NCI-H1092 (cell line): ENCODE measurements at regions not wholly inside any gene's neighbourhood (a gene's known extent, or its start where the extent isn't known, plus 50 kb on each side); places are given as distances from the start of the nearest gene placed in this dataset.

Experiments
- DNase-seq: peaks from one replicate; lab custom pipeline; 2025; lab: John Stamatoyannopoulos, UW

- no peak for DNase-seq
These were observed 413.5 kb downstream of the TXNL1 start for GRCh38 chr18:56224669-56225561.

DNA sequence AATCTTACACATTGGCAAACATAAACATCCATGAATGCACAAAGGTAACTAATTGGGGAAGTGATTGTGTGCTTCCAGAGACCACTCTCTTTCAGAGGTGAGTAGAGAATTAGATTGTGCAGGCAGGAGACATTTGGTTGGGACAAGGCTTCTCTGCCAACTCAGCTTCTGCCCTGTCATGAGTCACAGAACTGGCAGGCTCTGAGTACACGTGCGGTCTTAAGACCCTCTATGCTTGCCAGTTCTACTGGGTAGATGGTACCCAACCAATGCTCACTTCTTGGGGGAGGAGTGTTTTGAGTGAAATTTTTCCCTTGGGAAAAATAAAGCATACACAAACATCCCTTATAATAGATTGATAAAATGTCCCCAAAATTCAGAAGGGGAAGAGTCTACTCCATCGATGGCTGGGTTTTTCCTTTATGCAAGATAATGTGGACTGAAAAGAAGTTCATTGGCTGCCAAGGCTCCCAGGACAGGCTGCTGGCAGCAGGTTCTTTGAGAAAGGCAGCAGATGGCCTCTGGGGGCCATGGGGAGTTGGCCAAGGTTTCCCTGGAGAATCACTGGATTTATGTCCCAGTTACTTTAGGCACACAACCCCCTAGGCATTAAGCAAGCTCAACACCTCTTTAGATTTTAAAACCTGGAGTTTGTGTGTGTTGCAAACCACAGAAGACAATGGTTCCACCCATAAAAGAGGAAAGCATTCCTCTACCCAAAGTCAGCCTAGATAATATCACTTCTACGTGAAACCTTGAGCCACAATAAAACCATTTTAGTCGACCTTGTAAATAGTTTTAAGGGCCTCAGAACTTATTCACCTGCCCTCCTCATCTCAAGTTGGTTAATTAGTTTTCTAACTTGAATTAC, 417.0 kb downstream of the TXNL1 start:
- no peak for DNase-seq

DNA sequence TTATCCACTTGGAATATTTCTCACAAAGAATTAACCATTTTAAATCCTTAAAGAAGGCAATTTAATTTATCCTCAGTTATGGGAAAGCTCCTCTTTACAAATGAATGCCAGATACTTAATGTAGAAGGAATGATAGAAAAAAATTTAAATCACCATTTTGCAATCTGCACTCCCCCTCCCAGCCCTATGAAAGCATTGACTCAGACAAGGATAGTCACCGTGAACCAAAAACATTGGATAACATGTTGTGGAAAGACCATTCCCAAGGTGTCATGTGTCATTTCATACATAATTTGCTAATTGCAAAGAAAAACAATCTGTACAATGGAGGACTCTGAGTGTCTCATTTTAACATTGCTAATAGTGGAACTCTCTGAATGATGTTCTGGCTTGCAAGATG, 421.0 kb downstream of the TXNL1 start:
- DNase-seq: no peak

GRCh38 chr18:56214706-56215105, 423.7 kb downstream of the TXNL1 start:
- DNase-seq: no peak

DNA sequence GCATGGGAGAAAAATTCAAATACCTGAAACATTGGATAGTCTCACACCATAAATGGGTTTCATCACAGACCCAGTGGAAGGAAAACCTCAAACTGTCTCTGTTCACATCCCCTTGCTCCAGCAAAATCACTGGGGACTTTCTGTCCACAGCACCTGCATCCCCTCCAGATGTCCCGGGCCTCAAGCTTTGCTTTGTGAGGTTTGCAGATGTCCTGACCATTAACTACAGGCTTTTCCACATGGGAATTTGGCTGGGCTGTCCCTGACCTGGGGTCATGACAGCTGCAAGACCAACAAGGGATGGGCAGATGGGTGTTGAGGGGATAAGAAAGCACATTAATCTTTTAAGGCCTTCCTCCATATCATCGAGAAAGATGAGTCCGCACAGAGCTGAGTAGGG, 427.9 kb downstream of the TXNL1 start:
- DNase-seq: no peak

GRCh38 chr18:56207989-56208388, 430.4 kb downstream of the TXNL1 start:
- DNase-seq: no peak

- no peak for DNase-seq
These were observed 434.3 kb downstream of the TXNL1 start for GRCh38 chr18:56204052-56204451.

GRCh38 chr18:56202678-56203077, 435.7 kb downstream of the TXNL1 start:
- no peak for DNase-seq

DNA sequence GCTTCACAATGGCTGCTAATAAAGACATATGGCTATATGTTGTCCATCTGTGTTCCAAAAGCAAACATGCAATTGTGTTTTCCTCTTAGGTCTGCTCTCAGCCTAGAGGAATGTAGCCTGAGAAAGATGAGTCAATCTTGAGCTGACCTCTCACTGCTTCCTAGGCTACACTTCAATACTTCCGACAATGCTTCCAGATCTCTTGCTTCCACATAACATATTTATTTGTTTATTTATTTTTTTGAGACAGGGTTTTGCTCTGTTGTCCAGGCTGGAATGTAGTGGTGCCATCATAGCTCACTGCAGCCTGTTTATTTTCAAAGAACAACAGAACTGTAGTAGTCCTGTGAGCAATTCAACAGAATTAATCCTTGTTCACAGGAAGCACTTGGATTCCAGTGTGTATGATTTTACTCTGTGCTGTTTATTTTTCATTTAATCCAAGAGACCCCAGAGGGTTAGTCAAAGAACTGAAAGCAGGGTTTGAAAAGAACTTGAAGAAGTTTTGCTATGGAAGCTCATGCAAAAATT, 437.9 kb downstream of the TXNL1 start:
- DNase-seq: no peak

DNA sequence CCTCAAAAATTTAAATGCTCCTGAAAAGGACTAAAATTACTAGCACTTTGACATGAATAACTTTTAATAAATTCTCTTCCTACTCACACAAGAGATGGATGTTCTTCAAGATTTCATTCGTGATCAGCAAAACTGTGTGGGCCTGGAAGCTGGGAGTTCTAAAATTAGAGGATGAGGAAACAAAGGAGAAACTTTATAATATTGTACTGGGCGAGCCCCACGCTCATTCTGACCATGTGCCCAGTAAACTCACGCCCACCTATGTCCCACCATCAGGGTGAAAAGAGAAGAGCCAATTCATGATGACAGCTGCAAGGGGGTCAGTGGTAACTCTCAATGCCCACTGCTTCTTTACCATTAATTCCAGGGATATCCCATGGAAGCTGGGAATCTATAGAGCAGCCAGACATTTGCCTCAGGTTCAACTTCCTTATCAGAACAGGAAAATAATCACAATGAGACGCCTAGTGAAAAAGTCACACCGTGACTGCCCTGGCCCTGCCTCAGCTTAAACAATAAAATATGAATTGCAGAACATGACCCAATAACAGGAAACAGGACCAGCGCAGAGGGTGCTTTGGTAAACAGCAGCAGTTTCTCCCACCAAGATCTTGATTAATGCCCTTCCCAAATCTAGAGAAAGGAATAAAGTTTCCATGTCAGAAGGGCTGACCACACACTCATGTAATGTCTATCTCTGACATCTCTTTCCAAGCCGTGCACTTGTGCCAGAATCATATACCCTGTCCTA, 438.6 kb downstream of the TXNL1 start:
- no peak for DNase-seq

GRCh38 chr18:56197241-56197859, 441.0 kb downstream of the TXNL1 start:
- no peak for DNase-seq

GRCh38 chr18:56196495-56197225, 441.7 kb downstream of the TXNL1 start:
- no peak for DNase-seq

DNA sequence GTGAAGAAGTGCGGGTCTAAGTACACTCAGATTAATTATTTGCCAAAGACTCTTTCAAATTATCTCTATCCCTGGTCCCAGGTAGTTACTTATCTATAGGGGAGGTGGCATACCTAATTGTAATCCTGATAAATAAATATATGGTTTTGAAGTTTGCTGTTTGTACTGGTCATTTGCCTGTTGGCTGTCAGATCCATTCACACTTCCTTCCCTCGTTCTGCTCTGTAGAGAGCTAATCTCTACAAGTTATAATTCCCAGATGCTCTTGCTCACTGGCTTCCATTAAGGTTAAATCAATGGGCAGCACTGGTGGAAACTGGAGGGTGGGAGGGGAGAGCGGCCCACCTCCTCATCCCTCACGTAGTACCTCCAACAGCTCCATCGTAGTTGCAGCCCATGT, 447.1 kb downstream of the TXNL1 start:
- DNase-seq: no peak

DNA sequence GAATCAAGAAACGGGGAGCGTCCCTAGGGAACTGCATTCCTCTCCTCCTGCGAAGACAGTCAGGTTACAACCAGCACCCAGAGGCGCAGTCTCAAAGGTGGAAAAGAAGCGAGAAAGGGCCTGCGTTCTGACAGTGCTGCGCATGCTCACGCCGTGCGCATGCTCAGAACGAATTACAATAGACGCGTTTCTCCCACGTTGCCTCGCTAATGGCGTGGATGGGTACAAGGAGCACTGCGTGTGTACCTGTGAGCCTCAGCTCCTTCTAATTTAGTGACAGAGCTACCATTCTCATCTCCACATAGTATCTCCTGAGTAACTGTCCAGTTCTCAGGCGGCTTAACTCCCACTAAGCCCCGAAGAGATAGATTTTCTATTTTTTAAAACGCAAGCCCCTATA, 448.8 kb downstream of the TXNL1 start:
- no peak for DNase-seq

DNA sequence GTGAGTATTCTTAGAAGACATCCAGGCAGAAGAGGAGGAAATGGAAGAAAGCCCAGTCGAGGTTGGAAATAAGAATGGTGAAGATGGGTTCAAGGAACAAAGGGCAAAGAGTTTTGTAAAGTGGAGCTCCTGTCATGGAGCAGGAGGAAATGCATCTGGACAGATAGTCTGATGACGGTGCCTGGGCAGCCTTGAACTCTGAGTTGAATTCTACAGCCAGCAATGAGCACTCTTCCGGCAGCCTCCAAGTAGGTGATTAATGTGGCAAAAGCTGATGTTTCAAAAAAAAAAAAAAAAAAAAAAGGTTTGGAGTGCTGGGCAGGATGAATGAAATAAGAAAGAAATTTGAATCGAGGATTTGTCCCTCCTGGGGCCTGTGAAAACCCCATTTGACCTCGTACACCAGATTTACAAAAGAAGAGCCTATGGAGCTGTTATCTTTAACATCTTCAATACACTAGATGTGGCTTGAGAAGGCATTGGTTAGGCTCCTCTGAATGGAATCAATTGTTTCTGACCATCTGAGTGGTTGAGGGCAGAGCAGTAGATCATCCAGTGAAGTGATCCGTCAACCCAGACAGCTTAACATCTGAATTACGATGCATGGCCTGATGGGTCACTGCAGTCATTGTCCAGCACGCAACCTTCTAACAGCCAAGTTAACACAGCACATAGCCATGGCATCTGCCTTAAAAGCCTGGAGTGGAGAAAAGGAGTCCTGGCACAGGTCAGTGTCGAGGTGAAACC, 449.7 kb downstream of the TXNL1 start:
- DNase-seq: no peak

DNA sequence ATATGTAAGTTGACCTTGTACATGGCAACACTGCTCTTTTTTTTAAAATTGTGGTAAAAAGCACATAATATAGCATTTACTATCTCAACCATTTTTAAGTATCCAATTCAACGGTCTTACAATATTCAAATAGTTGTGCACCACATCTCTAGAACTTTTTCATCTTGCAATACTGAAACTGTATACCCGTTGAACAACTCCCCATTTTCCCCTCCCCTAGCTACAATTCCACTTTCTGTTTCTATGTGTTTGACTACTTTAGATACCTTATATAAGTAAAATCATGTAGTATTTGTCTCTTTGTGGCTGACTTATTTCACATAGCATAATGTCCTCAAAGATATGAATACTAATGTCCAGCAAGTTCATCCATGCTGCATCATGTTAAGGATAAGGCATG, 452.1 kb downstream of the TXNL1 start:
- no peak for DNase-seq

GRCh38 chr18:56185126-56185525, 453.3 kb downstream of the TXNL1 start:
- no peak for DNase-seq

DNA sequence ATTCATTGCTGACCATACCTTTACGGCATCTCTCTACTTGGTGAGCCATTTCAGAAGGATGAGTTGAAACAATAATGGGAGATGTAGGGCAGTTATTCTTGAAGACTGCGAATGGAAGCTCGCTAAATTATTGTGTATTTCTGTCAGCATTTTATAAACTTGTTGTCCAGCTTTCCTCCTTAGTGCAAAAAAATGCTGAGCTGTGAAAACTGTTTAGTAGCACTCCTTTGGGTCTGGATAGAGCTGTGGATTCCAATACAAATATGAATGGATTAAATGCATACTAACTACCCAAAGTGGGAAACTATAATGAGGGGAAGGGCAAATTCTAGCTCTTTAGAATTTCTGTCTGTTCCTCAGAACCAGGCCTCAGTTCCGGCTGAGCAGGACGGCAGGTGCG, 461.6 kb downstream of the TXNL1 start:
- DNase-seq: no peak

DNA sequence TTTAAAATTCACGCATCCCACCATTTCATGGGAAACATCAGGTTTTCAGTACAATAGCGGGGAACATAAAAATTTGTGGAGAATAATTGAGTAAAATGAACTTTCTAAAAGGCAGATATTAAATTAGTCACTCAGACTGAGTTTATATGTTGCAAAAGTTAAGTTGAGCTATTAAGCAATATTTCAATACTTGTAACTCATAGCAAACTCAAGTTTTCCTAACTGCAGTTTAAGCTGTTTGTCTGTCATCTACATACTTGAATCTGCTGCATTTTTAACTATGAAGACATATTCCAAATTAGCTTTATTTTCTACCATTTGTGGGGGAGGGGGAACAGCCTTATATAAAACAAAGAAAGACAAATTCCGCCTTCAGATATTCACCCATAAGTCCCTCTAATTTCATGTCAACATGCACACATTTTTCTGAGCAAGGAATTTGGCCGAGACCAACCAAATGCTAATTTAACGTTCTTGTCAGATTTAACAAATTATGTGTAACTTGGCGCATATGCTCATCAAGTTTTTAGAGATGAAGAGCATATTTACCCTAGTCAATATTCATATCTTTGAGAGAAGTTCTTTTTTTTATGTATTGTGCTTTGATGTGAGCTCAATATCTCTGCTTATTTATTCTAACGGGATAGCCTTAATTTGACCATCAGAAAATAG, 462.9 kb downstream of the TXNL1 start:
- no peak for DNase-seq
